ENCODE measurements at regions not wholly inside any gene's neighbourhood (a gene's known extent, or its start where the extent isn't known, plus 50 kb on each side); places are given as distances from the start of the nearest gene placed in this dataset.

- no peak for ATAC-seq
- TF ChIP-seq CSRNP3 (CRISPR knock-in tag; IDR thresholded peaks at IDR 0.05) (no peak), PATZ1 (CRISPR knock-in tag; IDR thresholded peaks at IDR 0.05; ENCODE audit: borderline replicate concordance) (no peak), RARB (CRISPR knock-in tag; IDR thresholded peaks at IDR 0.05) (no peak), OSR1 (CRISPR knock-in tag; IDR thresholded peaks at IDR 0.05) (no peak), ARNTL (CRISPR knock-in tag; IDR thresholded peaks at IDR 0.05; ENCODE audit: borderline replicate concordance, low read depth) (no peak), TOX (CRISPR knock-in tag; IDR thresholded peaks at IDR 0.05; ENCODE audit: borderline replicate concordance) (no peak), GLIS3 (CRISPR knock-in tag; IDR thresholded peaks at IDR 0.05) (no peak), POU6F1 (CRISPR knock-in tag; IDR thresholded peaks at IDR 0.05; ENCODE audit: borderline replicate concordance, low read depth) (no peak), CSDC2 (CRISPR knock-in tag; IDR thresholded peaks at IDR 0.05) (no peak), ZC3H10 (CRISPR knock-in tag; IDR thresholded peaks at IDR 0.05) (no peak)
Observed at GRCh38 chr16:76670125-76670857, 393.1 kb downstream of the CNTNAP4 start.

DNA sequence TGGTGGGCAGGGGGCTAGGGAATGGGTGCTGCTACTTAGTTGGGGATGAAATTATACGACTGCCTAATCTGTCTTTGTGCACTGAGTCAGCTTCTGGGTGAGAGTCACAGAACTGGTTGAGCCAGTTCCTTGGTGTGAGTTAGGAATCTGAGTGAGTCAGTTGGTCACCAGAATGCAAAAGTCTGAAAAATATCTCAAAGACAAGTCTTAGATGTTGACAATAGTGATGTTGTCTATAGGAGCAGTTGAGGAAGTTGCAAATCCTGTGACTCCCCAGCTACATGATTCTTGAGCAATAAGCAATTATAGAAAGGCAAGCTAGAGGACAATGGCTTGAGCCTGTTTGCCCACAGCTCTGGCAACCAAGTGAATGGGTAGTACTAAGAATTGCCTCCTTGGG, 399.2 kb downstream of the CNTNAP4 start:
- TF ChIP-seq ZNF70 (CRISPR knock-in tag; IDR thresholded peaks at IDR 0.05) (no peak), PATZ1 (CRISPR knock-in tag; IDR thresholded peaks at IDR 0.05; ENCODE audit: borderline replicate concordance) (no peak), ZC3H10 (CRISPR knock-in tag; IDR thresholded peaks at IDR 0.05) (no peak), ARNTL (CRISPR knock-in tag; IDR thresholded peaks at IDR 0.05; ENCODE audit: borderline replicate concordance, low read depth) (no peak), OSR1 (CRISPR knock-in tag; IDR thresholded peaks at IDR 0.05) (no peak), PPARA (CRISPR knock-in tag; IDR thresholded peaks at IDR 0.05; ENCODE audit: borderline replicate concordance) (no peak), RARB (CRISPR knock-in tag; IDR thresholded peaks at IDR 0.05) (no peak), BACH2 (CRISPR knock-in tag; IDR thresholded peaks at IDR 0.05; ENCODE audit: borderline replicate concordance) (no peak), SNAI2 (CRISPR knock-in tag; IDR thresholded peaks at IDR 0.05) (no peak), POU6F1 (CRISPR knock-in tag; IDR thresholded peaks at IDR 0.05; ENCODE audit: borderline replicate concordance, low read depth) (no peak), ZFP3 (CRISPR knock-in tag; IDR thresholded peaks at IDR 0.05) (no peak), ZFP30 (CRISPR knock-in tag; IDR thresholded peaks at IDR 0.05) (no peak), TSHZ2 (CRISPR knock-in tag; IDR thresholded peaks at IDR 0.05) (no peak), GLIS3 (CRISPR knock-in tag; IDR thresholded peaks at IDR 0.05) (no peak), ESRRG (CRISPR knock-in tag; IDR thresholded peaks at IDR 0.05) (no peak), ISL1 (CRISPR knock-in tag; IDR thresholded peaks at IDR 0.05) (no peak), CSRNP3 (CRISPR knock-in tag; IDR thresholded peaks at IDR 0.05) (no peak), TOX (CRISPR knock-in tag; IDR thresholded peaks at IDR 0.05; ENCODE audit: borderline replicate concordance) (no peak), TCF4 (CRISPR knock-in tag; IDR thresholded peaks at IDR 0.05; ENCODE audit: borderline replicate concordance) (no peak)
- TF ChIP-seq, protein P1, sequence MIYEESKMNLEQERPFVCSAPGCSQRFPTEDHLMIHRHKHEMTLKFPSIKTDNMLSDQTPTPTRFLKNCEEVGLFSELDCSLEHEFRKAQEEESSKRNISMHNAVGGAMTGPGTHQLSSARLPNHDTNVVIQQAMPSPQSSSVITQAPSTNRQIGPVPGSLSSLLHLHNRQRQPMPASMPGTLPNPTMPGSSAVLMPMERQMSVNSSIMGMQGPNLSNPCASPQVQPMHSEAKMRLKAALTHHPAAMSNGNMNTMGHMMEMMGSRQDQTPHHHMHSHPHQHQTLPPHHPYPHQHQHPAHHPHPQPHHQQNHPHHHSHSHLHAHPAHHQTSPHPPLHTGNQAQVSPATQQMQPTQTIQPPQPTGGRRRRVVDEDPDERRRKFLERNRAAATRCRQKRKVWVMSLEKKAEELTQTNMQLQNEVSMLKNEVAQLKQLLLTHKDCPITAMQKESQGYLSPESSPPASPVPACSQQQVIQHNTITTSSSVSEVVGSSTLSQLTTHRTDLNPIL (CRISPR knock-in tag; IDR thresholded peaks at IDR 0.05; ENCODE audit: low read depth): no peak
- no peak for ATAC-seq

All from SK-N-SH treated with all-trans-retinoic acid at 6 μM for 48 hours (cell line).